GM21786 (cell line): ENCODE measurements at regions not wholly inside any gene's neighbourhood (a gene's known extent, or its start where the extent isn't known, plus 50 kb on each side); places are given as distances from the start of the nearest gene placed in this dataset.

ENCODE experiments used
- ATAC-seq: cut with Tn5 transposase; IDR thresholded peaks from one replicate; pipeline ENCODE4 v1.9.1; 2021; ENCODE audit not compliant: unreplicated experiment

DNA sequence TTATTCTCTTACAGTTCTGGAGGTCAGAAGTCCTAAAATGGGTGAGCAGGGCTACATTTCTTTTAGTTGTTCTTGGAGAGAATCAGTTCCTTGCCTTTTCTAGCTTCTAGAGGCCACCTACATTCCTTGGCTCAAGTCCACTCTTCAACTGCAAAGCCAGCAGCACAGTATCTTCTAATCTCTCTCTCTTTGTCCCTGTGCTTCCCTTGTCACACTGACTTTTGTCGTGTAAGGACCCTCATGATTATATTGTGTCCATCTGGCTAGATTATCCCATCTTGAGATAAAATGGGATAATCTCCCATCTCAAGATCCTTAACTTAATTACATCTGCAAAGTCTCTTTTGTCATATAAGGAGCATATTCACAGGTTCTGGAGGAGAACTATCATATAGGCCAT is 359.0 kb downstream of the ADRA2A start:
- no peak for ATAC-seq

GRCh38 chr10:111439034-111439842 is 362.4 kb downstream of the ADRA2A start:
- no peak for ATAC-seq

- ATAC-seq = no peak
Observed at GRCh38 chr10:111440501-111440900, 363.7 kb downstream of the ADRA2A start.

DNA sequence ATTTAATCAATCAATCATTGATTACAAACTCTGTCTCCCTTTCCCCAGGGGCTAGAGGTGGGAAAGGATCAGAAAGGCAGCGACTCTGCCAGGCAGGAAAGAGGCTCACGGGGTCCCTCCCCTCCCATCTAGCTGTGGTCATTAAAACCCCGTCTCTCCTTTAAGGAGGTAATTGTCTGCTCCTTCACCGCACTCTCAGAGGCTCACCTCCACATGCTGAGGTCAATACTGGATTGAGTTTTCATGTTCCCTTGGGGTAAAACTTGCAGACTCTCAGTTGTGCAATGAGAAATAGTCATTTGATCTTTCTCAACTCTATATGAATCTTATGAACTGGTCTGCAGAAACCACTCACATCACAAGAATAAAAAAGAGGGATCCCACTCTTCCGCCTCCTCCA is 368.8 kb downstream of the ADRA2A start:
- no peak for ATAC-seq

GRCh38 chr10:111446966-111447365 is 370.1 kb downstream of the ADRA2A start:
- no peak for ATAC-seq

DNA sequence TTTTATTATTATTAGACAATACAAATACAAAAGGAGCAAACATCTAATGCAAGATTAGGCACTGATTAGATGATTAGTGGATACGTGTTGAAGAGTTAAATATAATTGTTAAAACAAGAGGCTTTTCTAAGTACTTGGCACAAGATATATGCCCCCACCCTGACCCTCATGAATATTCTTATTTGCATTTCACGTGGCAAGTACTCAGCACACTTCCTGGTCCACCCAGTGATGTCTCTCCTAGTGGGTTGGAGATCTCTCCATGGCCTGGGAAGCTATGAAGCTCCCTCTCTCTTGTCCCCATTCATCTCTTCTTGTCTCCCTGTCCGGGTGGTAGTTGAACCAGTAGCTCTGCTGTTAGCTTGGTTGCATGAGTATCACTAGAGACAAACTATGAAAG is 375.3 kb downstream of the ADRA2A start:
- no peak for ATAC-seq

GRCh38 chr10:111455776-111456426 is 379.1 kb downstream of the ADRA2A start:
- ATAC-seq = no peak

- no peak for ATAC-seq
Observed at GRCh38 chr10:111458256-111458655, 381.4 kb downstream of the ADRA2A start.

GRCh38 chr10:111459967-111460366 is 383.1 kb downstream of the ADRA2A start:
- ATAC-seq = no peak

DNA sequence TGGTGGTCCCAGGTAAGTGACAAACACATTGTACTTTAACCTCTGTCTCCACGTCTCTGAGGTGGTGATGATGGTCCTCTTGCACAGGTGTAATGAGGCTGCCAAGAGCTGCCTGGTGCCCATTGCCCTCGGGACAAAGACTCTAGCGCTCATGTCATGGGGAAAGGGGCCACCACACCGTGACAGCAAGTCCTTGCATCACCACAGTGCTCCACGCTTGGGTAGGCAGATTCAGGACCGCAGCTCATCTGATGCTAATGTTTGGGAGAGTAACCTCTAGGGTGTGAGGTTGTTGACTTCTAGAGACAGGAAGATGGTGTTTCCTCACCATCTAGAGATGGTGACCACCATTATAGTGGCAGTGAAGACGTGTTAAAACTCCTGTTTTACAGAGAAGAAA is 395.6 kb downstream of the ADRA2A start:
- no peak for ATAC-seq

DNA sequence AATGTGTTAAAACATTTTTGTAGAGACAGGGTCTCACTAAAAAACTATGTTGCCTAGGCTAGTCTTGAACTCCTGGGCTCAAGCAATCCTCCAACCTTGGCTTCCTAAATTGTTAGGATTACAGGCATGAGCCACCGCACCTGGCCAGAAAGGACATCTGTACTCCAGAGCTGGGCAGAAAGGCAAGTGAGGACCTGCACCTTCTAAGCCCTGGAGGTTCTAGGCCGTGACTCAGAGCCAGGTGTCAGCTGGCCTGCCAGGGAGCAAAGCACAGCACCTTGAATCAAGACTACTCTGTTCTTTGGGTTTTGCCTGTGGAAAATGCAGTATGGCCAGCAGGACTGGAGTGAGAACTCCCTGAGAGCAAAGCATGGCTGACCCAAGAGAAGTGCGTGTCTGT is 396.5 kb downstream of the ADRA2A start:
- ATAC-seq = no peak

DNA sequence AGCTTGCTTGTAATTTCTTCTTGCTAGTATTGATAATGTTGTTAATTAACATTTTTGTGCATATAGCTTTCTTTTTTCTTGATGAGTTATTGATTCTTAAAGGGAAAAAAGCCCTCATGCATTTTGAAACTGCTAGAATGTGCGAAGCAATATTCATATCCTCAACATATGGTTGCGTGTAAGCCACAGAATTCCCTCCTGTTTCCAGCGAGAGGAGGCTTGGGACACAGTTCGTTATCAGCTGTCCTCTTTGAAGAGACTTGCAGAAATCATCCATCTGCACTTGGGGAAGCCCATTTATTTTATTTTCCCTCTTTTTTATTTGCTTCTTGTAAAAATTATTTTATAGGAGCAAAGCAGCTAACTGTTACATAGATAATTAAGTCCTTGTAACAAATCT is 398.0 kb downstream of the ADRA2A start:
- ATAC-seq = no peak

DNA sequence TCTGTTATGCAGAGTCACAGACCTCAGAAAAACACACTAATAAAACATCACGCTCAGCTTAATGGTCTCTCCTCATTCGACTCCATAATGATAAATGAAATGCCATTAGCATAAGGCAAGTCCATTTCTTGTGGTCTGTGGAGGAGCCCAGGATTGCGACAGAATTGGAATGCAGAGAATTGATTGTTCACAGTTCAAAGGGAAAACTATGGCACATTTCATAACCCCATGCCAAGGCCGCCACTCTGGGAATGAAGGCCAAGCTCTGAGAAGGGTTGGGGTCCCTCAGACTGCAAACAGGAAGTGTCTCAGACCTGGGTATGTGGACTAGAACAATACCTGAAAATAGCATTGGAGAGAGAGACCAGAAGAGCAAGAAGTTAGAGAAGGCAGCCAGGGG is 398.9 kb downstream of the ADRA2A start:
- no peak for ATAC-seq

DNA sequence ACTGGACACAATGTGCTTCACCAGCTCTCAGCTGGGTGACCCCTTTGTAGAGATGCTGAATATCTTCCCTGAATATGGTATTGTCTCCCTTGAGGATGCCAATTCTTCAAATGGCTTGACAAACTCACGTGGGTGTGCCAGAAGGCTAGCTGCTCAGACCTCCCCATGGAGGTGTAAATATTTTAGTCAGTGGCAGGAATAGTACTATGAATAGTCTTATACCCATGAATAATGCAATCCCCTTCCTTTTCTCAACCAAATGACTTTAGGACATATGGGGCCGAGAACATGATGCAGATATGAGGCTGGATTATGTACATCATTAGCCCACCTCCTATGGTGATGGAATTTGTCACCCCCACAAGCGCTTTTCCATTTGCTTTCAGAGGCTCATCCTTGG is 401.8 kb downstream of the ADRA2A start:
- no peak for ATAC-seq

DNA sequence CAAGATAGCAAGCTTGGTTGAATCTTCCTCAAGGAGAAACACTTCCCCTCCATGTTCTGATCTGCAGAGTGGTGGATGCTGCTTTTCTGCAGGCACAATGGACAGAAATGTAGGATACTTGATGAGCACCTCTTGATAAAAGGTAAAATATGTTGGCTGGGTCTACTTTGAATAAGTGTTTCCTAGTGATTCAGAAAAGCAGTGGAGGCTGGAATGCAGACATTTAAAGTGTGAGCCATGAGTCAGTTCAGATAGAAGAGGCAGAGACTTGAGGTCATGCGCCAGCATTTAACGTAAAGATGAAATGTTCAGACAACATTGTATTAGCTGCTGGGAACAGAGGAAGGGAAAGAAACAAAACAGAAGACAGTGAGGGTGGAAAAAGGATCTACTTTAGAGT is 403.1 kb downstream of the ADRA2A start:
- no peak for ATAC-seq

GRCh38 chr10:111481261-111481826 is 404.5 kb downstream of the ADRA2A start:
- no peak for ATAC-seq

GRCh38 chr10:111481866-111482265 is 405.0 kb downstream of the ADRA2A start:
- ATAC-seq = no peak

DNA sequence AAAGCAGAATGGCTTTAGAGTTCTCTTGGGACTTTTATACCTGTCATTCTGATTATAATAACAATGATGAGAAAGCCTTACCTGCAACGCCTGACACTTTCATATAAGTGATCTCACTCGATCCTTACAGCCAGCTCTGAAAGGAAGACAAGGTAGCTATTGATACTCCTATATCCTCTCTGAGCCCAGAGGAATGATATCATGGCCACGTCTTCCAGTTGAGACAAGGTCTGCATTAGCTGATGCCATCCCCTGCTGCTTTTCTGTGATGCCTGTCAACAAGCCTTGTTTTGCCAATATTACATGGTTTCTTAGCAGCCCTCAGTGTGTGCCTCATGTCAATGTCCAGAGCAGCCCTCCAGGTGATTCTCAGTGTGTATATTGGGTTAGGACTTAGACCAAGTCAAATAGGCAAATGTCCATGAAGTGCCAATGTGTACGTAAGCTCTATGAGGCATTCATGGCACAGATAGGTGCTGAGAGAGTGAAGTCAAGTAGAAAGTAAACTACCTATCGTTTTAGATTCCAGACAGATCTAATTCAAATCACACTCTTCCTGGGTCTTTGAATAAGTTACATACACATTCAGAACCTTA is 405.9 kb downstream of the ADRA2A start:
- no peak for ATAC-seq

GRCh38 chr10:111485767-111486166 is 408.9 kb downstream of the ADRA2A start:
- no peak for ATAC-seq

- ATAC-seq = no peak
Observed at GRCh38 chr10:111486346-111486745, 409.5 kb downstream of the ADRA2A start.

DNA sequence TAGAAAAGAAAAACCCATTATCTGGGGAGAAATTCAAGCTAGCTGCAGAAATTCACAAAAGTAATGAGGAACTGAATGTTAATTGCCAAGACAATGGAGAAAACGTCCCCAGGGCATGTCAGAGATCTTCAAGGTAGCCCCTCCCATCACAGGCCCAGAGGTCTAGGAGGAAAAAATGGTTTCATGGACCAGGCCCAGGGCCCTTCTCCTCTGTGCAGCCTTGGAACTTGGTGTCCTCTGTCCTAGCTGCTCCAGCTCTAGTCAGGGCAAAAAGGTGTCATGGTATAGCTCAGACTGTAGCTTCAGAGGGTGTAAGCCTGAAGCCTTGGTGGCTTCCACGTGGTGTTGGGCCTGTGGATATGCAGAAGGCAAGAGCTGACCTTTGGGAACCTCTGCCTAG is 411.8 kb downstream of the ADRA2A start:
- no peak for ATAC-seq

- no peak for ATAC-seq
Observed at GRCh38 chr10:111491154-111491553, 414.3 kb downstream of the ADRA2A start.
